Heart right ventricle (tissue), 16 donors: ENCODE measurements at regions not wholly inside any gene's neighbourhood (a gene's known extent, or its start where the extent isn't known, plus 50 kb on each side); places are given as distances from the start of the nearest gene placed in this dataset.

Source experiments
- ATAC-seq, 8 donors: fragments of 200-7000 bp; cut with Tn5 transposase; one replicate each; pipeline ENCODE4 v1.9.1; 2020; ENCODE audit warnings: mild to moderate bottlenecking in 8 of 8, moderate library complexity in 8 of 8, moderate number of reproducible peaks in 1 of 8
- DNase-seq, 2 donors: peaks; one replicate each; pipeline ENCODE4 v3.0.0-alpha.2; 2020
- H3K27ac ChIP-seq, 10 donors: fragments of 200-600 bp; sonication (generic) in 2 of 10; one replicate each; pipeline versions ENCODE4 v1.5.0 to v1.8.0; 2020 to 2022; ENCODE audit warnings: mild to moderate bottlenecking in 3 of 10
- H3K27me3 ChIP-seq, 7 donors: fragments of 200-600 bp; one replicate each; pipeline ENCODE4 v1.8.0; 2021 to 2022; ENCODE audit warnings: mild to moderate bottlenecking in 2 of 7
- H3K36me3 ChIP-seq, 9 donors: fragments of 200-600 bp; sonication (generic) in 1 of 9; one replicate each; pipeline versions ENCODE4 v1.5.0 to v1.8.0; 2020 to 2022; ENCODE audit warnings: mild to moderate bottlenecking in 2 of 9
- H3K4me1 ChIP-seq, 9 donors: fragments of 200-600 bp; sonication (generic) in 1 of 9; one replicate each; pipeline versions ENCODE4 v1.5.0 to v1.8.0; 2020 to 2022; ENCODE audit warnings: mild to moderate bottlenecking in 4 of 9
- H3K4me3 ChIP-seq, 10 donors: fragments of 200-600 bp; sonication (generic) in 2 of 10; one replicate each; pipeline versions ENCODE4 v1.5.0 to v1.8.0; 2020 to 2022; ENCODE audit warnings: mild to moderate bottlenecking in 7 of 10, moderate library complexity in 2 of 10
- H3K9me3 ChIP-seq, 11 donors: fragments of 200-600 bp in 10 of 11; sonication (generic) in 2 of 11; one replicate each; pipeline versions ENCODE4 v1.5.0 to v1.8.0; 2013 to 2022; ENCODE audit warnings: mild to moderate bottlenecking in 2 of 11, control low read depth in 1 of 11, moderate library complexity in 1 of 11
- WGBS, 2 donors: extraction: QIAGEN DNeasy Blood & Tissue Kit; methylation state at CpG; one replicate each; pipeline ENCODE4 v1.1.7; 2013; ENCODE audit warnings: inconsistent platforms in 1 of 2; 5-methylcytosine and 5-hydroxymethylcytosine counted together
- intact Hi-C, 10 donors: fragments of 100-400 bp; cut with DNase I; formaldehyde crosslinking; loops; one replicate each; pipeline versions ENCODE4 v1.11.1 to v1.14.2; 2022
- TF ChIP-seq, protein P1 (sequence below), 9 donors: fragments of 200-600 bp; sonication (generic) in 2 of 9; IDR thresholded peaks; one replicate each; pipeline versions ENCODE4 v1.5.0 to v1.8.0; 2021 to 2022; ENCODE audit warnings: antibody characterized with exemption in 9 of 9, mild to moderate bottlenecking in 5 of 9, moderate library complexity in 1 of 9
- donor health status: Arrhythmogenic right ventricular cardiomyopathy.
- donor health status: ischemic (EF 13 %, LVEDD 7.1; RV severe dilation, severe dysfunction).
- donor health status: healthy with polysubstance abuse.
- donor health status: DM: no; HTN: yes; CAD: no.
- donor health status: DM: no; HTN: no; CAD: no.
- donor health status: ischemic (EF 25% LVEDD 6.9; RV normal size, moderate dysfunction).
- donor health status: ischemic (EF 25% LVEDD 5.7; RV mildly dilated, moderate dysfunction).
- donor health status: healthy.
- donor health status: DM: yes; HTN: yes; CAD: no.
- donor health status: Ischemic cardiomyopathy.
- donor health status: ischemic (EF 35%, LVEDD 5.7; RV mildly dilated, moderate dysfunction).
- donor health status: nonischemic (EF 11% LVEDD 7.7; RV severe dilation, severe dysfunction).
- donor health status: DM: yes; HTN: yes; CAD: no.
- donor health status: PGD.
- donor health status: ischemic (EF 29% LVEDD 5.4; RV normal size, mild dysfunction).
- donor health status: nonischemic (EF 23%, LVEDD 6.1; RV moderate dilation, normal function).

DNA sequence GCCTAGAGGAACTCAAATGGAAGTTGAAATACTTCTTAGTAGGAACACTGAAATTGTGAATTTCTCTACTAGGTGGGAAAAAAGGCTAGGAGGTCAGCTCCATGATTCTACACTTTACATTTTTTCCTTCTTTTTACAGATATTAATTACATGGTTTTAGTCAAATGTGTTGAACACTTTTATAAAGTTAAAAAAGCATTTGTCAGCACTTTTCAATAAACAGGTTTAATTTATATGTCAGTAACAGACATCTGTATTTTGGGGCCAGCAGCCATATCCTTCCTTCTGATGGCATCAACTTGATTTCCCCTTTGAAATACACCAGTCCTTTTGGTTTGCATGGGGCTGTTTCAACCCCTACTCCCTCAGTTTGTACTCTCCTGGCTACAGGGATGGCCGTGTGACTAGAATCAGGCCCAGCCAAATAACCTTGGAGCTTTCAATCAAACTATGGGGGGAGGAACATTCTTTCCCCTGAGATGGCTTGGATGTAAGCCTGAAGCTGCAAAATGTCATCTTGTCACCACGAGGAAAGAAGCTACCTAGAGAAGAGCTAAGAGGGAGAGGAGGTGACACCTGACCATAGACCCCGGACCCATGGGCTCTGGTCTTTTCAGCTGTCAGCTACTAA lies 171.0 kb upstream of the NEBL start:
- peak; percentile 74 to 91 (median 84) for ATAC-seq
- peak overlapping the region in 7 of 10 donors; percentile 21 to 66 (median 42) for H3K27ac ChIP-seq
- intact Hi-C loops: loop anchor here in 2 of 10 donors (2.0 to 10.0 kb wide), 2 partner anchors 169 to 173 kb away; partner anchors contain the start of gene NEBL (in 1 of the 2)

GRCh38 chr10:21065621-21066248 lies 168.6 kb upstream of the NEBL start:
- peaks cover 0 to 68% (median 12%) of the 10 kb centered on the region in 9 donors for H3K4me1 ChIP-seq
- intact Hi-C loops: loop anchor here in 1 of 10 donors (10.0 kb wide), 1 partner anchor 171 kb away; the partner anchor contains the start of gene NEBL
- H3K27me3 ChIP-seq: no peaks in the 10 kb centered on the region
- DNase-seq (no peak), ATAC-seq (no peak)
- TF ChIP-seq, protein P1, sequence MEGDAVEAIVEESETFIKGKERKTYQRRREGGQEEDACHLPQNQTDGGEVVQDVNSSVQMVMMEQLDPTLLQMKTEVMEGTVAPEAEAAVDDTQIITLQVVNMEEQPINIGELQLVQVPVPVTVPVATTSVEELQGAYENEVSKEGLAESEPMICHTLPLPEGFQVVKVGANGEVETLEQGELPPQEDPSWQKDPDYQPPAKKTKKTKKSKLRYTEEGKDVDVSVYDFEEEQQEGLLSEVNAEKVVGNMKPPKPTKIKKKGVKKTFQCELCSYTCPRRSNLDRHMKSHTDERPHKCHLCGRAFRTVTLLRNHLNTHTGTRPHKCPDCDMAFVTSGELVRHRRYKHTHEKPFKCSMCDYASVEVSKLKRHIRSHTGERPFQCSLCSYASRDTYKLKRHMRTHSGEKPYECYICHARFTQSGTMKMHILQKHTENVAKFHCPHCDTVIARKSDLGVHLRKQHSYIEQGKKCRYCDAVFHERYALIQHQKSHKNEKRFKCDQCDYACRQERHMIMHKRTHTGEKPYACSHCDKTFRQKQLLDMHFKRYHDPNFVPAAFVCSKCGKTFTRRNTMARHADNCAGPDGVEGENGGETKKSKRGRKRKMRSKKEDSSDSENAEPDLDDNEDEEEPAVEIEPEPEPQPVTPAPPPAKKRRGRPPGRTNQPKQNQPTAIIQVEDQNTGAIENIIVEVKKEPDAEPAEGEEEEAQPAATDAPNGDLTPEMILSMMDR (IDR thresholded peaks at IDR 0.05): no peak
- no peaks in the 10 kb centered on the region for H3K36me3 ChIP-seq
- 89 to 91% methylated on average over 2 of the region's 2 CpGs for WGBS, 2 donors
- H3K27ac ChIP-seq: peak overlapping the region in 1 of 10 donors; percentile 48
- H3K9me3 ChIP-seq: no peaks in the 10 kb centered on the region
- no peak overlapping the region for H3K4me3 ChIP-seq

More for the DNA sequence above, 171.0 kb upstream of the NEBL start:
- DNase-seq: peak in 1 of 2 donors; percentile 56
- Histone ChIP-seq H3K4me3 (no peak overlapping the region), H3K36me3 (no peaks in the 10 kb centered on the region), H3K27me3 (no peaks in the 10 kb centered on the region), H3K9me3 (no peaks in the 10 kb centered on the region), H3K4me1 (peaks cover 0 to 55% (median 12%) of the 10 kb centered on the region in 9 donors)
- TF ChIP-seq, protein P1 (IDR thresholded peaks at IDR 0.05): no peak
- 22 to 40% methylated on average over 3 of the region's 3 CpGs for WGBS, 2 donors

DNA sequence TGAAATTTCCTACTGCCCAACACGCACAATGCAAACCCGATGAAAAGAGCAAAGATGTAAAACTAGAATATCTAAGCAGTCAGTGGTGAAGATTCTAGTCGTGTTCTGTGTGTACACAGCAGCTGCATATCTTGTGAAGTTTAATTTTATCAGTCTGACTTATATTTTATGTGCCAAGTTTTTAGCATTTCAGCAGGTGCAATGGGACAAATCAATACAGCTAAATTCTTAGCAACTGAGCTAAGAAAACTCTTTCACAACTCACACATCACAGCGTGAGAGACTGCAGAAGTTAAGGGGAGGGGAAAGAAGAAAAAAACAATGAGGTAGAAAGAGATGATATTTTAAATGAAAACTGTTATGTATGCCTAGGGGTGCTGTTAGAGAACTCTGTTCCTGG lies 164.9 kb upstream of the NEBL start:
- DNase-seq (no peak), ATAC-seq (no peak)
- TF ChIP-seq, protein P1 (IDR thresholded peaks at IDR 0.05): no peak
- H3K9me3 ChIP-seq: peaks cover 0 to 25% (median 9%) of the 10 kb centered on the region in 11 donors
- 68 to 70% methylated on average over 4 of the region's 4 CpGs for WGBS, 2 donors
- peaks cover 0 to 41% (median 5%) of the 10 kb centered on the region in 9 donors for H3K4me1 ChIP-seq
- H3K27ac ChIP-seq: no peak overlapping the region
- intact Hi-C loops: loop anchor here in 1 of 10 donors (10.0 kb wide), 1 partner anchor 167 kb away; the partner anchor contains the start of gene NEBL
- H3K27me3 ChIP-seq: no peaks in the 10 kb centered on the region
- H3K4me3 ChIP-seq: no peak overlapping the region
- H3K36me3 ChIP-seq: no peaks in the 10 kb centered on the region

GRCh38 chr10:21061184-21061583 lies 164.1 kb upstream of the NEBL start:
- intact Hi-C loops: loop anchor here in 1 of 10 donors (10.0 kb wide), 1 partner anchor 166 kb away; the partner anchor contains the start of gene NEBL
- Histone ChIP-seq H3K27ac (no peak overlapping the region), H3K9me3 (peaks cover 0 to 25% (median 9%) of the 10 kb centered on the region in 11 donors), H3K27me3 (no peaks in the 10 kb centered on the region), H3K36me3 (no peaks in the 10 kb centered on the region), H3K4me1 (peaks cover 0 to 39% (median 5%) of the 10 kb centered on the region in 9 donors), H3K4me3 (no peak overlapping the region)
- TF ChIP-seq, protein P1 (IDR thresholded peaks at IDR 0.05): no peak
- ATAC-seq: no peak
- DNase-seq: no peak
- WGBS, 2 donors: 95% methylated on average over 2 of the region's 2 CpGs
